K562 (cell line): ENCODE measurements at regions not wholly inside any gene's neighbourhood (a gene's known extent, or its start where the extent isn't known, plus 50 kb on each side); places are given as distances from the start of the nearest gene placed in this dataset.

Experiments
- ATAC-seq: fragments of 200-7000 bp; cut with Tn5 transposase; 3 replicates; pipeline ENCODE4 v1.9.1; 2020; ENCODE audit warnings: moderate library complexity
- BruUV-seq: library from RNA; stranded (reverse); fragments of 400-500 nt; replicated peaks from 2 replicates; lab custom pipeline; 2021; lab: Mats Ljungman, UMichigan
- CTCF ChIA-PET: fragments of 300-600 bp; formaldehyde crosslinking; extraction: SDS; loops from one replicate; lab custom pipeline; 2021; ENCODE audit warnings: low intra/inter-chr PET ratio; lab: Yijun Ruan, JAX
- POLR2A ChIA-PET: fragments of 300-600, 350-650 bp; sonication (Branson Sonifier 250); formaldehyde crosslinking; extraction: SDS; loops from one replicate; lab custom pipeline; 2021; ENCODE audit warnings: antibody characterized with exemption, inconsistent platforms; lab: Yijun Ruan, JAX
- DNase-seq, 4 experiments: peaks; one replicate each; pipeline versions ENCODE4 v3.0.0 to v3.0.0-alpha.2; 2011 to 2018; ENCODE audit warnings: low spot score in 3 of 4, mixed read lengths in 3 of 4; ENCODE audit errors: extremely low read depth in 1 of 4
- FAIRE-seq: peaks from 2 replicates; lab custom pipeline; 2011; peaks lifted over from hg19 to GRCh38; lab: Jason Lieb, UNC
- H2AFZ ChIP-seq: 2 replicates; pipeline ENCODE4 v1.6.0; 2011; ENCODE audit warnings: low read depth, low read length, control low read depth, inconsistent platforms
- H3K27ac ChIP-seq: fragments of 200-600 bp; 3 replicates; pipeline ENCODE4 v1.8.0; 2011; ENCODE audit warnings: low read depth, mild to moderate bottlenecking, control low read depth, inconsistent platforms, low read length, moderate library complexity, mixed read lengths; ENCODE audit errors: extremely low read depth
- H3K27me3 ChIP-seq, 2 experiments: fragments of 300-600 bp in 1 of 2; 2 replicates in 1 of 2; 3 replicates in 1 of 2; pipeline versions ENCODE4 v1.6.0 to v1.8.0; 2011; ENCODE audit warnings: inconsistent platforms in 2 of 2, low read length in 2 of 2, mild to moderate bottlenecking in 1 of 2, mixed read lengths in 1 of 2, moderate library complexity in 1 of 2; ENCODE audit not compliant: control insufficient read depth in 2 of 2, insufficient read depth in 2 of 2
- H3K36me3 ChIP-seq: fragments of 300-600 bp; 3 replicates; pipeline ENCODE4 v1.8.0; 2011; ENCODE audit warnings: mild to moderate bottlenecking, low read length, inconsistent platforms; ENCODE audit not compliant: control insufficient read depth, insufficient read depth
- H3K4me1 ChIP-seq, 2 experiments: fragments of 200-600 bp in 1 of 2; replicated peaks in 1 of 2; 2 replicates in 1 of 2; 3 replicates in 1 of 2; pipeline versions ENCODE4 v1.5.1 to v1.8.0; 2011; ENCODE audit warnings: inconsistent platforms in 2 of 2, low read length in 2 of 2, mild to moderate bottlenecking in 1 of 2, mixed read lengths in 1 of 2, moderate library complexity in 1 of 2; ENCODE audit not compliant: control insufficient read depth in 2 of 2, insufficient read depth in 2 of 2
- H3K4me2 ChIP-seq: 2 replicates; pipeline ENCODE4 v1.6.1; 2011; ENCODE audit warnings: low read length, control low read depth, inconsistent platforms, mixed read lengths; ENCODE audit not compliant: insufficient read depth
- H3K4me3 ChIP-seq: fragments of 200-600 bp; sonication (generic), shearing (Covaris generic); 2 replicates; pipeline ENCODE4 v1.5.1; 2016; ENCODE audit warnings: control low read depth, inconsistent platforms
- H3K79me2 ChIP-seq: fragments of 200-600 bp; 3 replicates; pipeline ENCODE4 v1.8.0; 2011; ENCODE audit warnings: low read length, inconsistent platforms; ENCODE audit not compliant: control insufficient read depth, insufficient read depth
- H3K9ac ChIP-seq, 2 experiments: 2 replicates each; pipeline versions ENCODE4 v1.6.0 to v1.6.1; 2011; ENCODE audit warnings: low read depth in 2 of 2, low read length in 2 of 2, control low read depth in 1 of 2, inconsistent platforms in 1 of 2, mild to moderate bottlenecking in 1 of 2, mixed read lengths in 1 of 2; ENCODE audit not compliant: insufficient read depth in 1 of 2
- H3K9me1 ChIP-seq: one replicate; pipeline ENCODE4 v1.6.0; 2011; ENCODE audit warnings: inconsistent platforms, mild to moderate bottlenecking, low read length, moderate library complexity; ENCODE audit not compliant: control insufficient read depth, insufficient read depth
- H3K9me3 ChIP-seq: replicated peaks from 2 replicates; pipeline ENCODE4 v1.5.1; 2011; ENCODE audit warnings: low read depth, low read length, inconsistent platforms; ENCODE audit not compliant: control insufficient read depth, insufficient read depth
- H4K20me1 ChIP-seq: replicated peaks from 2 replicates; pipeline ENCODE4 v1.6.1; 2011; ENCODE audit warnings: low read length, inconsistent platforms, mixed read lengths; ENCODE audit not compliant: control insufficient read depth, insufficient read depth
- CBFB ChIP-seq: sonication (generic); formaldehyde crosslinking; IDR thresholded peaks from 2 replicates; pipeline ENCODE4 v1.4.0; 2020; ENCODE audit warnings: mild to moderate bottlenecking, missing genetic modification reagents
- ETV6 ChIP-seq, 3 experiments: fragments of 150-350 bp in 1 of 3; sonication (generic) in 1 of 3; formaldehyde crosslinking in 1 of 3; IDR thresholded peaks; 2 replicates each; pipeline versions ENCODE4 v1.6.1 to v1.8.0; 2014 to 2022; ENCODE audit warnings: borderline replicate concordance in 2 of 3, low read depth in 2 of 3, antibody characterized with exemption in 1 of 3, low read length in 1 of 3, mild to moderate bottlenecking in 1 of 3, missing genetic modification reagents in 1 of 3
- KHSRP ChIP-seq: fragments of 450-650 bp; IDR thresholded peaks from 2 replicates; pipeline ENCODE4 v1.6.1; 2017
- PATZ1 ChIP-seq: fragments of 250-450 bp; sonication (Bioruptor Pico); IDR thresholded peaks from 2 replicates; pipeline ENCODE4 v1.5.0; 2020; ENCODE audit warnings: mild to moderate bottlenecking, borderline replicate concordance
- PML ChIP-seq: IDR thresholded peaks from 2 replicates; pipeline ENCODE4 v1.6.1; 2012; ENCODE audit warnings: low read length, inconsistent platforms
- SMC3 ChIP-seq: conservative IDR thresholded peaks from 2 replicates; pipeline ENCODE4 v1.6.1; 2011; ENCODE audit warnings: low read depth, low read length, improper control_type of control experiment; ENCODE audit not compliant: insufficient read depth
- SNRNP70 ChIP-seq: fragments of 200-400 bp; formaldehyde crosslinking; optimal IDR thresholded peaks from 2 replicates; pipeline ENCODE3; 2017; ENCODE audit warnings: low read depth, low read length
- ZNF408 ChIP-seq: fragments of 250-450 bp; sonication (Bioruptor Pico); IDR thresholded peaks from 2 replicates; pipeline ENCODE4 v1.4.0; 2020; ENCODE audit warnings: low read depth, mild to moderate bottlenecking, moderate library complexity
- WGBS: fragments of 100-300 bp; shearing (Covaris generic); methylation state at CpG from one replicate; pipeline ENCODE4 v1.1.6; 2016; ENCODE audit warnings: low coverage, mixed read lengths; ENCODE audit not compliant: insufficient coverage; ENCODE audit errors: missing lambda C conversion rate; 5-methylcytosine and 5-hydroxymethylcytosine counted together
- in situ Hi-C: fragments of 300-500 bp; cut with MboI; formaldehyde crosslinking; loops from 4 replicates; pipeline ENCODE4 v1.15.0; 2018; ENCODE audit warnings: inconsistent platforms, mixed read lengths
- intact Hi-C: fragments of 100-400 bp; cut with micrococcal nuclease; formaldehyde crosslinking; loops from 2 replicates; pipeline ENCODE4 v1.14.2; 2022

GRCh38 chr5:5658226-5658625, 235.7 kb downstream of the ICE1 start:
- Histone ChIP-seq H3K9me1 (no peaks in the 10 kb centered on the region), H3K27ac (no peak overlapping the region), H3K79me2 (no peaks in the 10 kb centered on the region)
- TF ChIP-seq SNRNP70 (no peak), ETV6 (IDR thresholded peaks at IDR 0.05; ENCODE audit: borderline replicate concordance in 1 of 2, low read depth in 2 of 2, low read length in 1 of 2) (no peak), ETV6 (CRISPR knock-in tag; IDR thresholded peaks at IDR 0.05; ENCODE audit: borderline replicate concordance) (no peak), KHSRP (no peak), PML (no peak), PATZ1 (CRISPR knock-in tag) (no peak), CBFB (CRISPR knock-in tag) (no peak), ZNF408 (no peak), SMC3 (no peak)
- TF ChIP-seq, all 486 proteins: peak for 0
- ChIA-PET POLR2A (interaction anchor here (0.5 to 1.3 kb wide), 2 partner anchors 25 to 43 kb away, joined by 3 to 5 read pairs; no protein-coding TSS in a partner anchor), CTCF (no interaction called here)
- FAIRE-seq (no peak), DNase-seq (no peak), ATAC-seq (no peak)
- Histone ChIP-seq H4K20me1 (no peaks in the 10 kb centered on the region), H3K9me3 (no peaks in the 10 kb centered on the region), H3K4me2 (no peak overlapping the region), H3K9ac (no peak overlapping the region), H3K4me1 (no peaks in the 10 kb centered on the region), H3K27me3 (peaks cover 0 to 4% of the 10 kb centered on the region in 2 experiments; a peak in 2 of 5 replicates), H3K4me3 (no peak overlapping the region), H2AFZ (no peak overlapping the region), H3K36me3 (no peaks in the 10 kb centered on the region)
- 2% methylated on average over 4 of the region's 4 CpGs for WGBS
- BruUV-seq, result no TSS peak
- intact Hi-C loops (no loop called here), in situ Hi-C loops (no loop called here)
